ENCODE measurements at regions not wholly inside any gene's neighbourhood (a gene's known extent, or its start where the extent isn't known, plus 50 kb on each side); places are given as distances from the start of the nearest gene placed in this dataset.

DNA sequence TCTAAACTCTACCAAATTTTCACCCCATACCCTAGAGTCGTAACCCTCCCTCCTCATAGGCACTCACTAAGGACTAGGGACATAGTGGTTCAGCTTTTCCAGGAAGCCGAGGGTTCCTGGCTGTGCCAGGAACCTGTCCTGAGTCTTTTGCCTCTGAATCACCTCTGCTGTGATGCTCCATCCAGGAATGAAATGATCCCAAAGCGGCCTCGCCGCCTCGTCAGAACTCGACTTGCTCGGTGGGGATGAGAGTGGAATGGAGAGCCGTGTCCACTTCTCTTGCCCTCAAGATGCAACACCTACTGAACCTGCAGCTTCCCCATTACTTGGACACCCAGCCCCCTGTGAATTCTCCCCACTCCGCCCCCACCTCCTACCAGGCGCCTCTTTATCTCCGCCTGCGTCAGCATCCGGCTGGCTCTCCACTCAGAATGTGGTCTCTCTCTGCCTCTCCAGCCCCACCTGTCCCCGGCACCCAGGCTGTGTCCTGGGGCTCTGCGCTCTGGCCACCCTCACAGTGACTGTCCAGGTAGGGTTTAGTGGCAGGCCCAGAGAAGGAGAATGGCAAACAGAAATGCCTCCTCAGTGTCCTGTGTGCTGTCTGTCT lies 366.1 kb upstream of the ZNF32 start:
- DNase-seq, result no peak
- Histone ChIP-seq H3K36me3 (ENCODE audit: control insufficient read depth, insufficient read depth, low read length) (no peaks in the 10 kb centered on the region), H3K4me1 (ENCODE audit: control insufficient read depth, insufficient read depth, low read length, poor library complexity, severe bottlenecking) (no peaks in the 10 kb centered on the region), H3K27ac (ENCODE audit: insufficient read depth, low read length, poor library complexity, severe bottlenecking) (no peak overlapping the region), H3K27me3 (replicated peaks; ENCODE audit: control insufficient read depth, insufficient read depth, low read length, poor library complexity, severe bottlenecking) (no peaks in the 10 kb centered on the region), H3K4me3 (ENCODE audit: insufficient read depth, low read depth, low read length, poor library complexity, severe bottlenecking) (no peak overlapping the region), H3K9me3 (ENCODE audit: control insufficient read depth, low read length) (no peaks in the 10 kb centered on the region)

DNA sequence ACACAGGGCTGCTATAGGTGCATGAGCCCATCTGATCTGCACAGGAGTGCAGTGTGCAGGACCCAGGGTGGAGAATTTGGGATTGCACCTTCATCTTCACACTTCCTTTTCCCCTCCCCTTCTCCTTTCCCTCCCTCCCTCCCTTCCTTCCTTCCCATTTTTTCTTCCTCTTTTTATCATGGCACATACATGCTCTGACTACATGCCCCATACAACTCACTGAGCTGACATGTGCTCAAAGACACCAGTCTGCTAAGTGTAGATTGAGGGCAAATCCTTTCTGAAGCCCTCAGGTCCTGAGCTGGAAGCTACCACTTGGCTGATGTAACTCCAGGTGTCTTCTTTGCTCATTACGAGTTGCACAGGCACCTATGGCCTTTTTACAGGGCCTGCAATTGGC lies 365.3 kb upstream of the ZNF32 start:
- H3K27ac ChIP-seq (ENCODE audit: insufficient read depth, low read length, poor library complexity, severe bottlenecking), result no peak overlapping the region
- no peak overlapping the region for H3K4me3 ChIP-seq (ENCODE audit: insufficient read depth, low read depth, low read length, poor library complexity, severe bottlenecking)
- H3K9me3 ChIP-seq (ENCODE audit: control insufficient read depth, low read length), result no peaks in the 10 kb centered on the region
- H3K4me1 ChIP-seq (ENCODE audit: control insufficient read depth, insufficient read depth, low read length, poor library complexity, severe bottlenecking), result no peaks in the 10 kb centered on the region
- DNase-seq, result no peak
- no peaks in the 10 kb centered on the region for H3K36me3 ChIP-seq (ENCODE audit: control insufficient read depth, insufficient read depth, low read length)
- H3K27me3 ChIP-seq (replicated peaks; ENCODE audit: control insufficient read depth, insufficient read depth, low read length, poor library complexity, severe bottlenecking), result no peaks in the 10 kb centered on the region

DNA sequence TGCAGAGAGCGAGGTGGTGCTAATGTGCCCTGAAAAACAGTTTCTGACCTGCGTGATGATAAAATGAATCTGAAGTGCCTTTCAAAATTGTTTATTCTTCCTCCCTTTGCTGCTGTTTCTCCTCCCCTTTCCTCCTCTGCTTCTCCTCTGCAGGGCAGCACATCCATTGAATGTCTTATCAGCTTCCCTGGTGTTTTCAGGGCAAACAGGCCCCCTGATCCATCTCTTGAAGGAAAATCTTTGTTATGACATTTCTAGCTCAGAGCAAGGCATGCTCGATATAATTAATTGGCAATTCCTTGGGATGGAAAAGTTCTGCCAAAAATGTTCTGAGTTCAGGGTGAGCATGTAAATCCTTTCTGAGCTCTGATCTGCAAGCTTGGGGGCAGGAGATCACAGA lies 364.2 kb upstream of the ZNF32 start:
- Histone ChIP-seq H3K4me3 (ENCODE audit: insufficient read depth, low read depth, low read length, poor library complexity, severe bottlenecking) (no peak overlapping the region), H3K4me1 (ENCODE audit: control insufficient read depth, insufficient read depth, low read length, poor library complexity, severe bottlenecking) (no peaks in the 10 kb centered on the region), H3K27me3 (replicated peaks; ENCODE audit: control insufficient read depth, insufficient read depth, low read length, poor library complexity, severe bottlenecking) (no peaks in the 10 kb centered on the region), H3K36me3 (ENCODE audit: control insufficient read depth, insufficient read depth, low read length) (no peaks in the 10 kb centered on the region), H3K9me3 (ENCODE audit: control insufficient read depth, low read length) (no peaks in the 10 kb centered on the region), H3K27ac (ENCODE audit: insufficient read depth, low read length, poor library complexity, severe bottlenecking) (no peak overlapping the region)
- DNase-seq, result no peak

DNA sequence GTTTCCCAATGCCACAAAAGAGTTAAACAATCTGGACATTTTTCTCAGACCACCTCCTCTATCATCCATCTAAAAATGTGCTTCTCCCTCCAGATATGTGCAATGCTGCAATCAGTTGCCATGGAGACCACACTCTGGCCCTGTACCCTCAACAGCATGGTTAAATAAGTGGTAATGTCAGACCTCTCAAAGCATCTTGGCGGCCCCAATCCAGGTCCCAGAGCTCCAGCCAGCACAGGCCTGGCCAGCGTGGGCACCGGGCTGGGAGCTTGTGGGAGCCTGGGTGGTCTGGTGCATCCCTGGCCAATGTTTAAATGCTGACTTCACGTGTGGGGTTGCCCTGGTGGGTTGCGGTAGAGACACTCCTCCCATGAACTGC lies 362.9 kb upstream of the ZNF32 start:
- DNase-seq, result no peak
- Histone ChIP-seq H3K4me1 (ENCODE audit: control insufficient read depth, insufficient read depth, low read length, poor library complexity, severe bottlenecking) (no peaks in the 10 kb centered on the region), H3K36me3 (ENCODE audit: control insufficient read depth, insufficient read depth, low read length) (no peaks in the 10 kb centered on the region), H3K27me3 (replicated peaks; ENCODE audit: control insufficient read depth, insufficient read depth, low read length, poor library complexity, severe bottlenecking) (no peaks in the 10 kb centered on the region), H3K9me3 (ENCODE audit: control insufficient read depth, low read length) (no peaks in the 10 kb centered on the region), H3K4me3 (ENCODE audit: insufficient read depth, low read depth, low read length, poor library complexity, severe bottlenecking) (no peak overlapping the region), H3K27ac (ENCODE audit: insufficient read depth, low read length, poor library complexity, severe bottlenecking) (no peak overlapping the region)

DNA sequence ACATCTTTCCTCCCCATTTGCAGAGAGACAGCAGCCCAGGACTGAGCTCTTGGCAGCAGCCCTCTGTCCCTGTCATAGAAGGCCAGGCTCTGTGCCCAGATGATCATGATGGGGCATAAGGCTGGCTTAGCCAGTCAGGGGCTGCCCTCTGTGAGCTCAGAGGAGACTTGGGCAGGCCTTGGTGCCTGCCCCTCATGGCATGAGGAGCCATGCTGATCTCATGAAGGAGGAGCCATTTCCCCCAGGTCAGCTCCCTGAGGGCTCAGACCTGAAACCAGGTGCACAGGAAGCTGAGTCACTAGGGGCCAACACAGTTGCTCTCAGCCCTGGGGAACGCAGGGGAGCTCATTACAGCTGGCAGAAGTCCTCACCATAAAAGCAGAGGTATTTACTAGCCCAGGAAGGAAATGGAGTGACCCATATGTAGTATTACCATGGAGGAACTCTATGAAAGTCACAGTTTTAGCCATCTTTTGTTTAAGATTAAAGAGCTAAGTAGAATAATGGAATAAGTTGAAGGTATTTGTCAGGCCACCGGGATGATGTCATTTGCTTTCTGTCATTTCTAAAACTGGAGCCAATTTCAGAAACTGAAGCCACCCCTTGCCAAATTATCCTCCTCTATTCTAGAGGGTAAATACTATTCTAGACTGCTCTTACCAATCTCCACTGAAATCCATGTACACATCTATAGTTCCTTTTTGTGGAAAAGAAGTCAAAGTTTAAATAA lies 362.4 kb upstream of the ZNF32 start:
- no peak overlapping the region for H3K4me3 ChIP-seq (ENCODE audit: insufficient read depth, low read depth, low read length, poor library complexity, severe bottlenecking)
- no peaks in the 10 kb centered on the region for H3K9me3 ChIP-seq (ENCODE audit: control insufficient read depth, low read length)
- H3K36me3 ChIP-seq (ENCODE audit: control insufficient read depth, insufficient read depth, low read length), result no peaks in the 10 kb centered on the region
- H3K27ac ChIP-seq (ENCODE audit: insufficient read depth, low read length, poor library complexity, severe bottlenecking), result no peak overlapping the region
- no peaks in the 10 kb centered on the region for H3K27me3 ChIP-seq (replicated peaks; ENCODE audit: control insufficient read depth, insufficient read depth, low read length, poor library complexity, severe bottlenecking)
- no peaks in the 10 kb centered on the region for H3K4me1 ChIP-seq (ENCODE audit: control insufficient read depth, insufficient read depth, low read length, poor library complexity, severe bottlenecking)
- no peak for DNase-seq

DNA sequence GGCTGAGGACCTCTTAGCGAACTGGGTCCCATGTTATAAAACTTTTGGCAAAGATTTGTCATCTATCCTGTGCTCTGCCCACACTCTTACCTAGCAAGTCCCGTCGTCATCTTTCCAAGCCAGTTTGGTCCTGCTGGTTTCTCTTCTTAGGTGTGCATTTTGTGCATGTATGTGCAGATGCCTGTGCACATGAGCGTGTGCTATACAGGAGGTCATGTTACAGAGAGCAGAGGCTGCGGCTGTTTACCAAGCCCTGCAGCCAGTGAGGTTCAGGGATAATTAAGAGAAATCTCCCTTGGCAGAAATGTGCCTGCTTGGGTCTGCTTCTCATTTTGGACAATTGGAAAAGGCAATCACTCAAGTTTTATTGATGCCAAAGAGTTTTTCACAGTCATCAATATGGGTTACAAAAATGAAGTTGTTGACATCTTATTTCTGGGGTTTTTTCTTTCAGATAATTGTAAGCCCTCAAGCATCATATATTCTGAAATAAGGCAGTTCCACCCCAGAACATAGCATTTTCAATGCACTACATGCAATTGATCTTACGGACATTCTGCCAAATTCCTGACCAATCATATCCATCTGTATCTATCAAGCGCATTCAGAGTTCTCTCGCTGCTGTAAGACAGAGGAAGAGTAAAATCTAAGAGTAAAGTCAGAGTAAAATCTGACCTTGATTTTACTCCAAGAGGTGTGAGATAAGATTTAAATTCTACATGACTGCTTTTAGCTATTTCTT lies 361.4 kb upstream of the ZNF32 start:
- Histone ChIP-seq H3K27ac (ENCODE audit: insufficient read depth, low read length, poor library complexity, severe bottlenecking) (no peak overlapping the region), H3K4me1 (ENCODE audit: control insufficient read depth, insufficient read depth, low read length, poor library complexity, severe bottlenecking) (no peaks in the 10 kb centered on the region), H3K36me3 (ENCODE audit: control insufficient read depth, insufficient read depth, low read length) (no peaks in the 10 kb centered on the region), H3K9me3 (ENCODE audit: control insufficient read depth, low read length) (no peaks in the 10 kb centered on the region), H3K27me3 (replicated peaks; ENCODE audit: control insufficient read depth, insufficient read depth, low read length, poor library complexity, severe bottlenecking) (no peaks in the 10 kb centered on the region), H3K4me3 (ENCODE audit: insufficient read depth, low read depth, low read length, poor library complexity, severe bottlenecking) (no peak overlapping the region)
- DNase-seq, result no peak

DNA sequence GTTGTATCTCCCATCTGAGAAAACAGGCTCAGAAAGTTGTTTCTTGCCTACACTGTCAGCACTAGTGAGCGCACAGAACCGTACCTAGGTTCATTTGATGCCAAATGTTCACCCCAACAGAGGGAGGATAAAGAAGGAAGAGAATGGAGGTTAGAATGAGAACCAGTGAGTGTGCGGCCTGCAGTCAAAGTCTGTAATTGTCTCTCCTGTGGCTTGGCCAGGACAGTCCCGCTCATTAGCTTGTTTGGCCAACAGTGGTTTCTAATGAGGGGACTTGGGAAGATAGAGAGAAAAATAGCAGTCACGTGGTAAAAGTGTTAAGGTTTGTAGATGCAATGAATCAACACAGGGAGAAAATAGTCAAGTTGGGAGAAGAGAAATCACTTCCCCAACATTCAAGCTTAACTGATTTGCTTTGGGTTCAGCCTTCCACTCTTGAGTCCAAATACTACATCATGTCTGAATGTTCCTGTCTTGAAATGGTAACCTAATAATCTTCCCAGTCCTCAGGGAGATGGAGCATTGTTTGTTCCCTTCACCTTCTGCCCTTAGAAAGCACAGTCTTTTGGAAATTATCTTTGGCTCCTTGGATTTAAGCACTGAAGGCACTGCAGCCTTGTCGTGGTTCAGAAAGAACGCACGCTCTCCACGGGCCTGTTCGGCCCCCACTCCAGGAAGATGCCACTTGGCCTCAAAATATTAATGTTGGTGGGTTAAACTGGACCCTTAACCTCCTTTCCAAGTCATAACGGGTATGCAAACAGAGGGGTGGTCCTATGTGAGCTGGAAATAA lies 360.4 kb upstream of the ZNF32 start:
- Histone ChIP-seq H3K27me3 (replicated peaks; ENCODE audit: control insufficient read depth, insufficient read depth, low read length, poor library complexity, severe bottlenecking) (no peaks in the 10 kb centered on the region), H3K4me3 (ENCODE audit: insufficient read depth, low read depth, low read length, poor library complexity, severe bottlenecking) (no peak overlapping the region), H3K36me3 (ENCODE audit: control insufficient read depth, insufficient read depth, low read length) (no peaks in the 10 kb centered on the region), H3K4me1 (ENCODE audit: control insufficient read depth, insufficient read depth, low read length, poor library complexity, severe bottlenecking) (no peaks in the 10 kb centered on the region), H3K27ac (ENCODE audit: insufficient read depth, low read length, poor library complexity, severe bottlenecking) (no peak overlapping the region), H3K9me3 (ENCODE audit: control insufficient read depth, low read length) (no peaks in the 10 kb centered on the region)
- DNase-seq, result no peak

DNA sequence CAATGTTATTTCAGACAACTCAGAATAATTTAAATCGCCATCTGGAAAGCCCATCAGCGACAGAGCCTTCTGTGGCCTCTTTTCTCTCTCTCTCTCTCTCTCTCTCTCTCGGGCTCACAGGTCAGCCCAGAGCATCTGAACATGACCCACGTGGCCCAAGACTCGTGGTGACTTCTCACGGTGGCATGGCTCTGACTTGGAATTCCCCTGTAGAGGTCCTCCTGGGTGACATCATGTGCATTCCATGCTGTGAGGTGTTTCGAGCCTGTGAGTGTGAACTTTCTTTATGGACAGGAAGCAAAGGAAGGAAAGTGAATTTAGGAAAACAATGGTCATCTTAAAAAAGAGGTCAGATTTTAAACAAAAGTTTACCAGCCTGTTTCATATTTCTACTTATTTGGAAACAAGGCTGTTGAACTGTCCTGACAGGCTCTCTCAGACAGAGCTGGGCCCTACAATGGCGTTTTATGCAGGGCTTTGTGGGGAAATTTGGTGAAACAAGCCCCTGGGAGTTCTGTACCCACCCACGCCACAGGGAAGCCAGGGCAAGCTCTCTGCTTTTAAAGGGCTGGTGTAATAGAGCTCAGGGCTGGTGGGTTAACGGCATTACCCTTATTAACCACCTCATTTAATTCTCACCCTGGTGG lies 359.7 kb upstream of the ZNF32 start:
- H3K4me1 ChIP-seq (ENCODE audit: control insufficient read depth, insufficient read depth, low read length, poor library complexity, severe bottlenecking), result no peaks in the 10 kb centered on the region
- H3K4me3 ChIP-seq (ENCODE audit: insufficient read depth, low read depth, low read length, poor library complexity, severe bottlenecking), result no peak overlapping the region
- no peaks in the 10 kb centered on the region for H3K36me3 ChIP-seq (ENCODE audit: control insufficient read depth, insufficient read depth, low read length)
- H3K9me3 ChIP-seq (ENCODE audit: control insufficient read depth, low read length), result no peaks in the 10 kb centered on the region
- H3K27me3 ChIP-seq (replicated peaks; ENCODE audit: control insufficient read depth, insufficient read depth, low read length, poor library complexity, severe bottlenecking), result no peaks in the 10 kb centered on the region
- H3K27ac ChIP-seq (ENCODE audit: insufficient read depth, low read length, poor library complexity, severe bottlenecking), result no peak overlapping the region
- no peak for DNase-seq

DNA sequence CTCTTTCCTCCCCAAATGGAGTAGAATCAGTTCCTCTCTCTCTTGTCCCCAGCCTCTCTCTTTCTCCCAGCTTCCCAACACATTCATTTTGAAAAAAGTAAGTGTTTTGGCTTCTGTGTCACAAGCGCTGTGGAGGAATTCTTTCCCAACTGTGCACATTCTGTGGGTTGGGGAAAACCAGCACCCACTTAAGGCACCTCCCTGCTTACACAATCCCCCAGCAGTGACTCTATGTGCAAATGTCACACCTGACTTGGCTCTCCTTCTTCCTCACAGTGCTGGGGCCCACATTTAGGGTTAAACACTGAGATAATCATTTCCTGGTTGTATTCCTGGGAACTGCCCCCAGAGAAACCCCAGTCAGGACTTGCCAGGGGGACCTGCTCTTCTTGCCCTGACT lies 358.1 kb upstream of the ZNF32 start:
- Histone ChIP-seq H3K4me3 (ENCODE audit: insufficient read depth, low read depth, low read length, poor library complexity, severe bottlenecking) (no peak overlapping the region), H3K36me3 (ENCODE audit: control insufficient read depth, insufficient read depth, low read length) (no peaks in the 10 kb centered on the region), H3K9me3 (ENCODE audit: control insufficient read depth, low read length) (no peaks in the 10 kb centered on the region), H3K4me1 (ENCODE audit: control insufficient read depth, insufficient read depth, low read length, poor library complexity, severe bottlenecking) (no peaks in the 10 kb centered on the region), H3K27me3 (replicated peaks; ENCODE audit: control insufficient read depth, insufficient read depth, low read length, poor library complexity, severe bottlenecking) (no peaks in the 10 kb centered on the region), H3K27ac (ENCODE audit: insufficient read depth, low read length, poor library complexity, severe bottlenecking) (no peak overlapping the region)
- DNase-seq, result no peak
